ENCODE measurements at regions not wholly inside any gene's neighbourhood (a gene's known extent, or its start where the extent isn't known, plus 50 kb on each side); places are given as distances from the start of the nearest gene placed in this dataset.

GRCh38 chr2:180061546-180061945, 54.4 kb upstream of the CWC22 start:
- TF ChIP-seq CTCF (IDR thresholded peaks at IDR 0.05) (no peak), POLR2AphosphoS5 (IDR thresholded peaks at IDR 0.05; ENCODE audit: low read depth, low read length) (no peak), REST (IDR thresholded peaks at IDR 0.05; ENCODE audit: insufficient read depth in 1 of 2, low read depth in 2 of 2, low read length in 1 of 2) (no peak), SIN3A (IDR thresholded peaks at IDR 0.05; ENCODE audit: borderline replicate concordance, insufficient read depth, low read depth, low read length) (no peak), TCF7L2 (IDR thresholded peaks at IDR 0.05; ENCODE audit: low read depth, low read length) (no peak)
